ENCODE measurements at regions not wholly inside any gene's neighbourhood (a gene's known extent, or its start where the extent isn't known, plus 50 kb on each side); places are given as distances from the start of the nearest gene placed in this dataset.

GRCh38 chr10:36119455-36119854 is 477.4 kb upstream of the FZD8 start:
- intact Hi-C loops (cut with micrococcal nuclease) = no loop called here

GRCh38 chr10:36118314-36118713 is 476.2 kb upstream of the FZD8 start:
- intact Hi-C loops (cut with micrococcal nuclease) = no loop called here

- intact Hi-C loops (cut with micrococcal nuclease) = no loop called here
These were observed 475.8 kb upstream of the FZD8 start for GRCh38 chr10:36117890-36118289.

GRCh38 chr10:36117231-36117630 is 475.1 kb upstream of the FZD8 start:
- intact Hi-C loops (cut with micrococcal nuclease) = no loop called here

- intact Hi-C loops (cut with micrococcal nuclease) = no loop called here
These were observed 474.6 kb upstream of the FZD8 start for GRCh38 chr10:36116731-36117130.

GRCh38 chr10:36116040-36116439 is 473.9 kb upstream of the FZD8 start:
- intact Hi-C loops (cut with micrococcal nuclease) = no loop called here

- intact Hi-C loops (cut with micrococcal nuclease) = no loop called here
These were observed 473.3 kb upstream of the FZD8 start for GRCh38 chr10:36115364-36115763.

- intact Hi-C loops (cut with micrococcal nuclease) = no loop called here
These were observed 472.8 kb upstream of the FZD8 start for GRCh38 chr10:36114913-36115312.

- intact Hi-C loops (cut with micrococcal nuclease) = no loop called here
These were observed 472.0 kb upstream of the FZD8 start for GRCh38 chr10:36114141-36114540.

GRCh38 chr10:36111676-36112075 is 469.6 kb upstream of the FZD8 start:
- intact Hi-C loops (cut with micrococcal nuclease) = no loop called here

GRCh38 chr10:36110097-36110496 is 468.0 kb upstream of the FZD8 start:
- intact Hi-C loops (cut with micrococcal nuclease) = no loop called here

- intact Hi-C loops (cut with micrococcal nuclease) = no loop called here
These were observed 467.4 kb upstream of the FZD8 start for GRCh38 chr10:36109399-36110023.

GRCh38 chr10:36097696-36098095 is 455.6 kb upstream of the FZD8 start:
- intact Hi-C loops (cut with micrococcal nuclease) = no loop called here

GRCh38 chr10:36096576-36096975 is 454.5 kb upstream of the FZD8 start:
- intact Hi-C loops (cut with micrococcal nuclease) = no loop called here

GRCh38 chr10:36094096-36094495 is 452.0 kb upstream of the FZD8 start:
- intact Hi-C loops (cut with micrococcal nuclease) = no loop called here

- intact Hi-C loops (cut with micrococcal nuclease) = no loop called here
These were observed 450.0 kb upstream of the FZD8 start for GRCh38 chr10:36092116-36092515.

- intact Hi-C loops (cut with micrococcal nuclease) = no loop called here
These were observed 448.9 kb upstream of the FZD8 start for GRCh38 chr10:36091007-36091406.

- intact Hi-C loops (cut with micrococcal nuclease) = no loop called here
These were observed 447.8 kb upstream of the FZD8 start for GRCh38 chr10:36089790-36090440.

- intact Hi-C loops (cut with micrococcal nuclease) = no loop called here
These were observed 445.2 kb upstream of the FZD8 start for GRCh38 chr10:36087006-36088005.

- intact Hi-C loops (cut with micrococcal nuclease) = no loop called here
These were observed 433.1 kb upstream of the FZD8 start for GRCh38 chr10:36075196-36075595.

GRCh38 chr10:36073796-36074345 is 431.8 kb upstream of the FZD8 start:
- intact Hi-C loops (cut with micrococcal nuclease) = no loop called here

GRCh38 chr10:36068542-36068941 is 426.4 kb upstream of the FZD8 start:
- intact Hi-C loops (cut with micrococcal nuclease) = no loop called here

Measured in T-helper 2 cell treated with Interferon-gamma antibody and Interleukin-4, amounts not matched to agents 100 ng/mL and 5 ng/mL, for 36 hours (primary cell).